ENCODE measurements at regions not wholly inside any gene's neighbourhood (a gene's known extent, or its start where the extent isn't known, plus 50 kb on each side); places are given as distances from the start of the nearest gene placed in this dataset.

DNA sequence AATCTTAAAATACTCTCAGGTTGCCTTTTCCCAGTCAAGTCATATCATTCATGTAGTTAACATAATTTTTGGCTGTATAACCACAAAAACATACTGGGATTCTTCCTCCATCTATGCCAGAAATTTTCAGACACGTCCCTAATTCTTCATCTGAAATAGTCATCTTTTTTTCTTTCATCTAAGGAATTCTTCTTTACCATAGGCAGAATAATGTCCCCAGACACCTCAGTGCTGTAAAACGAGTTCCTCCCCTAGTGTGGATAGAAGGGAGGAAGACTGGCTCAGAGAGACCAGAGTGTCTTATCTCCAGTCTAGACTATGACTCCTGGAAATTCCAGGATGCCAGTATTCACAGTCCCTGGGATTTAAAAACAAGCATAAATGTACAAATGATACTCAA lies 127.8 kb downstream of the MREG start:
- Histone ChIP-seq H3K4me1 (ENCODE audit: control insufficient read depth in 2 of 3, insufficient read depth in 2 of 3, low read depth in 1 of 3, low read length in 3 of 3) (no peaks in the 10 kb centered on the region), H3K27ac (ENCODE audit: low read depth in 2 of 2, low read length in 2 of 2) (no peak overlapping the region), H3K27me3 (ENCODE audit: control insufficient read depth, insufficient read depth, low read length) (no peaks in the 10 kb centered on the region), H3K36me3 (ENCODE audit: control insufficient read depth in 2 of 3, insufficient read depth in 3 of 3, low read length in 3 of 3) (no peaks in the 10 kb centered on the region), H3K9me3 (ENCODE audit: control insufficient read depth in 2 of 3, insufficient read depth in 1 of 3, low read length in 3 of 3) (no peaks in the 10 kb centered on the region), H3K4me3 (ENCODE audit: low read length in 3 of 3) (no peak overlapping the region), H3K9ac (ENCODE audit: low read length in 3 of 3) (no peak overlapping the region)
- FAIRE-seq = no peak
- TF ChIP-seq, protein P1, sequence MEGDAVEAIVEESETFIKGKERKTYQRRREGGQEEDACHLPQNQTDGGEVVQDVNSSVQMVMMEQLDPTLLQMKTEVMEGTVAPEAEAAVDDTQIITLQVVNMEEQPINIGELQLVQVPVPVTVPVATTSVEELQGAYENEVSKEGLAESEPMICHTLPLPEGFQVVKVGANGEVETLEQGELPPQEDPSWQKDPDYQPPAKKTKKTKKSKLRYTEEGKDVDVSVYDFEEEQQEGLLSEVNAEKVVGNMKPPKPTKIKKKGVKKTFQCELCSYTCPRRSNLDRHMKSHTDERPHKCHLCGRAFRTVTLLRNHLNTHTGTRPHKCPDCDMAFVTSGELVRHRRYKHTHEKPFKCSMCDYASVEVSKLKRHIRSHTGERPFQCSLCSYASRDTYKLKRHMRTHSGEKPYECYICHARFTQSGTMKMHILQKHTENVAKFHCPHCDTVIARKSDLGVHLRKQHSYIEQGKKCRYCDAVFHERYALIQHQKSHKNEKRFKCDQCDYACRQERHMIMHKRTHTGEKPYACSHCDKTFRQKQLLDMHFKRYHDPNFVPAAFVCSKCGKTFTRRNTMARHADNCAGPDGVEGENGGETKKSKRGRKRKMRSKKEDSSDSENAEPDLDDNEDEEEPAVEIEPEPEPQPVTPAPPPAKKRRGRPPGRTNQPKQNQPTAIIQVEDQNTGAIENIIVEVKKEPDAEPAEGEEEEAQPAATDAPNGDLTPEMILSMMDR (IDR thresholded peaks at IDR 0.05; ENCODE audit: borderline replicate concordance, extremely low read depth, insufficient read depth) = no peak
- no peak for DNase-seq
- intact Hi-C loops (cut with DNase I) = no loop called here

DNA sequence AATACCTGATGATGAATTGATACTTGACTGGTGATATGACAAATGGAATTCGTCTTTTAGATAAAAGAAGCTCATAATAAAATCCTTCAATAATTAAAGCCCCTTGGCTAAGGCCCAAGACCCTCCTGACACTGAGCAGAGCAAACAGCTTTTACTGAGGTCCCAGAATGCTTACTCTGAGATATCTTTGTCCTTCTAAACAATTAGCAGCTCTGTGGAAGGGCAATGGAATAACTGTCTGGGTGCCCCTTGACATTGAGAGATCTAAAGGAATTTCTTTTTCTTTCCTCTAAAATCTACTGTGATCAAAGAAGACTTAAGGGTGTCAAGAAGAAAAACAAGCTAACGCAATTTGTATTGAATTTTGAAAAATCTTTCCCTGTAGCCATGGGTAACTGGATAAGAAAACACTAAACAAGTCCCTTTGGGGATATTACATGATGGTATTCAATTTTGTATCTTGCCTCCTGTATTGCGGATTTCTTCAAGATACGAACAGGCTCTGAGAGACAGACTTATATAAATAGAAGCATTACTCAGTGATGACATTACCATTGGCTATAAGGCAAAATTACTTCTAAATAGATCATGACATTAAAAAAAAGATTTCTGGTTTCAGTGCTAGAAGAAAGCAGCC lies 128.8 kb downstream of the MREG start:
- Histone ChIP-seq H3K4me1 (ENCODE audit: control insufficient read depth in 2 of 3, insufficient read depth in 2 of 3, low read depth in 1 of 3, low read length in 3 of 3) (no peaks in the 10 kb centered on the region), H3K9ac (ENCODE audit: low read length in 3 of 3) (no peak overlapping the region), H3K9me3 (ENCODE audit: control insufficient read depth in 2 of 3, insufficient read depth in 1 of 3, low read length in 3 of 3) (no peaks in the 10 kb centered on the region), H3K4me3 (ENCODE audit: low read length in 3 of 3) (no peak overlapping the region), H3K27ac (ENCODE audit: low read depth in 2 of 2, low read length in 2 of 2) (no peak overlapping the region), H3K36me3 (ENCODE audit: control insufficient read depth in 2 of 3, insufficient read depth in 3 of 3, low read length in 3 of 3) (no peaks in the 10 kb centered on the region), H3K27me3 (ENCODE audit: control insufficient read depth, insufficient read depth, low read length) (no peaks in the 10 kb centered on the region)
- no peak for DNase-seq
- FAIRE-seq = no peak
- TF ChIP-seq, protein P1 (IDR thresholded peaks at IDR 0.05; ENCODE audit: borderline replicate concordance, extremely low read depth, insufficient read depth) = no peak
- intact Hi-C loops (cut with DNase I) = no loop called here

DNA sequence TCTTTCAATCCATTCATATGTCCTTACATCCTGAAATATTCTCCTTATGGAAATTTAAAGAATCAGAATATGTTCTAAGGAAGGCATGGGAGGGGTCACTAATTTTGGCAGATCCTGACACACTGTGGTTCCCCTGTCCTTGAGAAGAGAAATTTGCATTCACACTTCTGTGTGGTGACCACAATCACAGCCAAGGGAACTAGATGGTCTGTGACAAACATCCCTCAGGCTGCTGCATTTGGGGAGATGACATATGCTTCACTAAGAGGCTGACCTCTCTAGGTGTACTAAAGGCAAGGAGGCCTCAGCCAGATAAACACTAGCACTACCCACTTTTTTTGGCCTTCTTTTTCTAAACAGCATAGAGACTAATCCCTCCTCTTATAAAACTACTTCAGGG lies 129.6 kb downstream of the MREG start:
- Histone ChIP-seq H3K9ac (ENCODE audit: low read length in 3 of 3) (no peak overlapping the region), H3K4me3 (ENCODE audit: low read length in 3 of 3) (no peak overlapping the region), H3K27me3 (ENCODE audit: control insufficient read depth, insufficient read depth, low read length) (no peaks in the 10 kb centered on the region), H3K27ac (ENCODE audit: low read depth in 2 of 2, low read length in 2 of 2) (no peak overlapping the region), H3K36me3 (ENCODE audit: control insufficient read depth in 2 of 3, insufficient read depth in 3 of 3, low read length in 3 of 3) (no peaks in the 10 kb centered on the region), H3K4me1 (ENCODE audit: control insufficient read depth in 2 of 3, insufficient read depth in 2 of 3, low read depth in 1 of 3, low read length in 3 of 3) (no peaks in the 10 kb centered on the region), H3K9me3 (ENCODE audit: control insufficient read depth in 2 of 3, insufficient read depth in 1 of 3, low read length in 3 of 3) (no peaks in the 10 kb centered on the region)
- intact Hi-C loops (cut with DNase I) = no loop called here
- DNase-seq (no peak), FAIRE-seq (no peak)
- TF ChIP-seq, protein P1 (IDR thresholded peaks at IDR 0.05; ENCODE audit: borderline replicate concordance, extremely low read depth, insufficient read depth) = no peak

DNA sequence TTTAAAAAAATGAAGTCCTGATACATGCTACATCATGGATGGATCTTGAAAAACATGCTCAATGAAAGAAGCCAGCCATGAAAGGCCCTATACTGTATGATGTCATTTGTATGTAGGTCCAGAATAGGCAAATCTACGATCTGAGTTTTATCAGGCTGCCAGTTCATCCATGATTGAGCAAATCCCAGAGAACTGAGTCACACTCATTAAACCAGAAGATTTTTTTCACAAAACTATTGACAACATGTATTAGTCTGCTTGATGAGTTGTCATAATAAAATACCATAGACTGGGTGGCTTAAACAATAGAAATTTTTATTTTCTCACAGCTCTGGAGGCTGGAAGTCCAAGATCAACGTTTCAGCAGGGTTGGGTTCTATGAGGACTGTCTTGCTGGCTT lies 130.7 kb downstream of the MREG start:
- TF ChIP-seq, protein P1 (IDR thresholded peaks at IDR 0.05; ENCODE audit: borderline replicate concordance, extremely low read depth, insufficient read depth) = no peak
- H3K9ac ChIP-seq (ENCODE audit: low read length in 3 of 3) = no peak overlapping the region
- intact Hi-C loops (cut with DNase I) = no loop called here

More for the DNA sequence above, 130.7 kb downstream of the MREG start:
- H3K9me3 ChIP-seq (ENCODE audit: control insufficient read depth in 2 of 3, insufficient read depth in 1 of 3, low read length in 3 of 3) = no peaks in the 10 kb centered on the region
- no peak overlapping the region for H3K27ac ChIP-seq (ENCODE audit: low read depth in 2 of 2, low read length in 2 of 2)
- H3K27me3 ChIP-seq (ENCODE audit: control insufficient read depth, insufficient read depth, low read length) = no peaks in the 10 kb centered on the region
- DNase-seq (no peak), FAIRE-seq (no peak)
- H3K4me1 ChIP-seq (ENCODE audit: control insufficient read depth in 2 of 3, insufficient read depth in 2 of 3, low read depth in 1 of 3, low read length in 3 of 3) = no peaks in the 10 kb centered on the region
- no peak overlapping the region for H3K4me3 ChIP-seq (ENCODE audit: low read length in 3 of 3)
- H3K36me3 ChIP-seq (ENCODE audit: control insufficient read depth in 2 of 3, insufficient read depth in 3 of 3, low read length in 3 of 3) = no peaks in the 10 kb centered on the region
